GM12891 (cell line): ENCODE measurements at regions not wholly inside any gene's neighbourhood (a gene's known extent, or its start where the extent isn't known, plus 50 kb on each side); places are given as distances from the start of the nearest gene placed in this dataset.
"Not testable (repeated sequence)": the region's sequence is repeated elsewhere in the genome, so short reads cannot be mapped to it uniquely, and the experiment has no call there.

Experiments
- POLR2A ChIP-seq: IDR thresholded peaks from 2 replicates; pipeline ENCODE4 v1.6.1; 2011; ENCODE audit warnings: low read depth, low read length, control low read depth
- POLR2AphosphoS5 ChIP-seq: IDR thresholded peaks from 2 replicates; pipeline ENCODE4 v1.6.1; 2011; ENCODE audit warnings: low read depth, low read length, control low read depth

GRCh38 chr13:107926515-107926914 lies 288.8 kb downstream of the LIG4 start:
- not testable (repeated sequence) for TF ChIP-seq POLR2A, POLR2AphosphoS5
